Upper lobe of left lung (tissue), 4 donors: ENCODE measurements at regions not wholly inside any gene's neighbourhood (a gene's known extent, or its start where the extent isn't known, plus 50 kb on each side); places are given as distances from the start of the nearest gene placed in this dataset.
A peak's percentile ranks its signal among the peaks of the same experiment; 100 is the strongest.

Experiments
- CTCF ChIP-seq, 6 experiments: fragments of 450-650 bp in 4 of 6; fragments of 200-600 bp in 2 of 6; sonication (generic) in 2 of 6; IDR thresholded peaks; one replicate each; pipeline ENCODE4 v1.5.1; 2016 to 2019; ENCODE audit warnings: antibody characterized with exemption in 6 of 6
- EP300 ChIP-seq, 4 donors: sonication (generic); formaldehyde crosslinking; IDR thresholded peaks; one replicate each; pipeline ENCODE4 v1.5.1; 2017; ENCODE audit warnings: antibody characterized with exemption in 4 of 4, control low read depth in 2 of 4
- POLR2A ChIP-seq, 4 donors: fragments of 450-650 bp; IDR thresholded peaks; one replicate each; pipeline ENCODE4 v1.5.1; 2016 to 2017; ENCODE audit warnings: antibody characterized with exemption in 4 of 4, mild to moderate bottlenecking in 2 of 4
- POLR2AphosphoS5 ChIP-seq, 2 donors: sonication (generic); formaldehyde crosslinking; IDR thresholded peaks; one replicate each; pipeline ENCODE4 v1.5.1; 2017; ENCODE audit warnings: antibody characterized with exemption in 2 of 2

- no peak for TF ChIP-seq CTCF (IDR thresholded peaks at IDR 0.05)
- TF ChIP-seq POLR2AphosphoS5 (IDR thresholded peaks at IDR 0.05): peak in 1 of 2 donors; percentile 79
- no peak for TF ChIP-seq EP300 (IDR thresholded peaks at IDR 0.05)
- peak in 2 of 4 donors; percentile 50 to 70 for TF ChIP-seq POLR2A (IDR thresholded peaks at IDR 0.05)
Observed at GRCh38 chr17:21551081-21551881, 141.0 kb upstream of the KCNJ18 start.
